ENCODE measurements at regions not wholly inside any gene's neighbourhood (a gene's known extent, or its start where the extent isn't known, plus 50 kb on each side); places are given as distances from the start of the nearest gene placed in this dataset.

- no peak overlapping the region for H3K9ac ChIP-seq (ENCODE audit: low read depth in 2 of 2, low read length in 2 of 2)
- no peak for TF ChIP-seq CTCF (IDR thresholded peaks at IDR 0.05)
- H3K4me1 ChIP-seq, result no peaks in the 10 kb centered on the region
- H3K27me3 ChIP-seq, result no peaks in the 10 kb centered on the region
- no peaks in the 10 kb centered on the region for H3K36me3 ChIP-seq
- no peak overlapping the region for H3K4me3 ChIP-seq
- intact Hi-C loops (cut with DNase I), result no loop called here
- H3K9me3 ChIP-seq, result no peaks in the 10 kb centered on the region
- no peak overlapping the region for H3K27ac ChIP-seq
- no peak for DNase-seq
Observed at GRCh38 chr10:130875116-130875515, 436.4 kb downstream of the TCERG1L start.

- no peak overlapping the region for H3K27ac ChIP-seq
- H3K4me3 ChIP-seq, result no peak overlapping the region
- H3K9ac ChIP-seq (ENCODE audit: low read depth in 2 of 2, low read length in 2 of 2), result no peak overlapping the region
- DNase-seq, result no peak
- no peaks in the 10 kb centered on the region for H3K36me3 ChIP-seq
- H3K4me1 ChIP-seq, result no peaks in the 10 kb centered on the region
- no peak for TF ChIP-seq CTCF (IDR thresholded peaks at IDR 0.05)
- H3K9me3 ChIP-seq, result no peaks in the 10 kb centered on the region
- H3K27me3 ChIP-seq, result no peaks in the 10 kb centered on the region
- intact Hi-C loops (cut with DNase I), result no loop called here
Observed at GRCh38 chr10:130875897-130876472, 435.5 kb downstream of the TCERG1L start.

GRCh38 chr10:130877126-130877525 lies 434.4 kb downstream of the TCERG1L start:
- Histone ChIP-seq H3K4me1 (no peaks in the 10 kb centered on the region), H3K9me3 (no peaks in the 10 kb centered on the region), H3K27ac (no peak overlapping the region), H3K36me3 (no peaks in the 10 kb centered on the region), H3K27me3 (no peaks in the 10 kb centered on the region), H3K4me3 (no peak overlapping the region), H3K9ac (ENCODE audit: low read depth in 2 of 2, low read length in 2 of 2) (no peak overlapping the region)
- DNase-seq, result no peak
- intact Hi-C loops (cut with DNase I), result no loop called here
- TF ChIP-seq CTCF (IDR thresholded peaks at IDR 0.05), result no peak

- Histone ChIP-seq H3K4me3 (no peak overlapping the region), H3K36me3 (no peaks in the 10 kb centered on the region), H3K4me1 (no peaks in the 10 kb centered on the region), H3K27ac (no peak overlapping the region), H3K27me3 (no peaks in the 10 kb centered on the region), H3K9ac (ENCODE audit: low read depth in 2 of 2, low read length in 2 of 2) (no peak overlapping the region), H3K9me3 (no peaks in the 10 kb centered on the region)
- intact Hi-C loops (cut with DNase I), result no loop called here
- TF ChIP-seq CTCF (IDR thresholded peaks at IDR 0.05), result no peak
- no peak for DNase-seq
Observed at GRCh38 chr10:130878131-130878530, 433.4 kb downstream of the TCERG1L start.

- Histone ChIP-seq H3K9me3 (no peaks in the 10 kb centered on the region), H3K27me3 (no peaks in the 10 kb centered on the region), H3K4me3 (no peak overlapping the region), H3K9ac (ENCODE audit: low read depth in 2 of 2, low read length in 2 of 2) (no peak overlapping the region), H3K36me3 (no peaks in the 10 kb centered on the region), H3K4me1 (no peaks in the 10 kb centered on the region), H3K27ac (no peak overlapping the region)
- intact Hi-C loops (cut with DNase I), result no loop called here
- no peak for DNase-seq
- TF ChIP-seq CTCF (IDR thresholded peaks at IDR 0.05), result no peak
Observed at GRCh38 chr10:130882906-130883305, 428.6 kb downstream of the TCERG1L start.
